DOHH2 (cell line): ENCODE measurements at regions not wholly inside any gene's neighbourhood (a gene's known extent, or its start where the extent isn't known, plus 50 kb on each side); places are given as distances from the start of the nearest gene placed in this dataset.

Source experiments
- H3F3A ChIP-seq: fragments of 200-600 bp; sonication (generic), shearing (Covaris generic); 2 replicates; pipeline ENCODE4 v1.6.0; 2016; ENCODE audit warnings: antibody characterized with exemption, mild to moderate bottlenecking; ENCODE audit not compliant: control insufficient read depth, insufficient read depth
- H3K27ac ChIP-seq: fragments of 200-600 bp; sonication (generic); 2 replicates; pipeline ENCODE4 v1.5.1; 2014; ENCODE audit warnings: low read depth, mild to moderate bottlenecking, low read length, moderate library complexity
- H3K27me3 ChIP-seq: fragments of 200-600 bp; sonication (generic); 2 replicates; pipeline ENCODE4 v1.6.1; 2014; ENCODE audit warnings: mild to moderate bottlenecking, low read length, mixed read lengths; ENCODE audit not compliant: control insufficient read depth
- H3K36me3 ChIP-seq: fragments of 200-600 bp; sonication (generic); 2 replicates; pipeline ENCODE4 v1.6.1; 2014; ENCODE audit warnings: mild to moderate bottlenecking, low read length, moderate library complexity, mixed read lengths; ENCODE audit not compliant: control insufficient read depth
- H3K4me1 ChIP-seq: fragments of 200-600 bp; sonication (generic); 2 replicates; pipeline ENCODE4 v1.6.1; 2014; ENCODE audit warnings: mild to moderate bottlenecking, low read length, mixed read lengths; ENCODE audit not compliant: control insufficient read depth
- H3K4me2 ChIP-seq: fragments of 200-600 bp; sonication (generic); 2 replicates; pipeline ENCODE4 v1.6.0; 2014; ENCODE audit warnings: mild to moderate bottlenecking, low read length, moderate library complexity
- H3K4me3 ChIP-seq: fragments of 200-600 bp; sonication (generic); 2 replicates; pipeline ENCODE4 v1.5.1; 2014; ENCODE audit warnings: mild to moderate bottlenecking, low read length, mixed read lengths
- H3K79me2 ChIP-seq: fragments of 200-600 bp; sonication (generic); 2 replicates; pipeline ENCODE4 v1.6.1; 2014; ENCODE audit warnings: mild to moderate bottlenecking, low read length, mixed read lengths; ENCODE audit not compliant: control insufficient read depth
- H3K9me2 ChIP-seq: fragments of 200-600 bp; sonication (generic); replicated peaks from 2 replicates; pipeline ENCODE4 v1.6.1; 2014; ENCODE audit warnings: mild to moderate bottlenecking, low read length, mixed read lengths; ENCODE audit not compliant: control insufficient read depth
- H3K9me3 ChIP-seq: fragments of 200-600 bp; sonication (generic); 2 replicates; pipeline ENCODE4 v1.6.1; 2014; ENCODE audit warnings: antibody characterized with exemption, low read length, mixed read lengths; ENCODE audit not compliant: control insufficient read depth, insufficient read depth
- H4K20me1 ChIP-seq: fragments of 200-600 bp; sonication (generic); 2 replicates; pipeline ENCODE4 v1.6.0; 2014; ENCODE audit warnings: low read depth, mild to moderate bottlenecking, antibody characterized with exemption, low read length, moderate library complexity; ENCODE audit not compliant: control insufficient read depth, insufficient read depth
- CTCF ChIP-seq: fragments of 200-600 bp; sonication (generic); IDR thresholded peaks from one replicate; pipeline ENCODE4 v1.5.1; 2014; ENCODE audit warnings: antibody characterized with exemption, mild to moderate bottlenecking, low read depth, low read length; ENCODE audit not compliant: poor library complexity, severe bottlenecking
- EZH2phosphoT487 ChIP-seq: fragments of 200-600 bp; sonication (generic); IDR thresholded peaks from 2 replicates; pipeline ENCODE4 v1.6.1; 2017; ENCODE audit warnings: borderline replicate concordance, mild to moderate bottlenecking, antibody characterized with exemption, low read length, moderate library complexity, mixed read lengths

GRCh38 chr13:47853236-47853635, 147.8 kb downstream of the SUCLA2 start:
- TF ChIP-seq EZH2phosphoT487 (no peak), CTCF (no peak)
- no peaks in the 10 kb centered on the region for H3K4me1 ChIP-seq
- H3K9me2 ChIP-seq, result no peaks in the 10 kb centered on the region
- no peaks in the 10 kb centered on the region for H4K20me1 ChIP-seq
- H3K27ac ChIP-seq, result no peak overlapping the region
- H3F3A ChIP-seq, result no peaks in the 10 kb centered on the region
- no peaks in the 10 kb centered on the region for H3K27me3 ChIP-seq
- no peaks in the 10 kb centered on the region for H3K79me2 ChIP-seq
- no peaks in the 10 kb centered on the region for H3K9me3 ChIP-seq
- no peak overlapping the region for H3K4me2 ChIP-seq
- no peak overlapping the region for H3K4me3 ChIP-seq
- no peaks in the 10 kb centered on the region for H3K36me3 ChIP-seq

- H3K27me3 ChIP-seq, result no peaks in the 10 kb centered on the region
- H4K20me1 ChIP-seq, result no peaks in the 10 kb centered on the region
- no peak overlapping the region for H3K27ac ChIP-seq
- no peaks in the 10 kb centered on the region for H3K9me3 ChIP-seq
- no peak overlapping the region for H3K4me3 ChIP-seq
- no peaks in the 10 kb centered on the region for H3K36me3 ChIP-seq
- H3K79me2 ChIP-seq, result no peaks in the 10 kb centered on the region
- no peaks in the 10 kb centered on the region for H3K4me1 ChIP-seq
- H3K9me2 ChIP-seq, result no peaks in the 10 kb centered on the region
- H3F3A ChIP-seq, result no peaks in the 10 kb centered on the region
- TF ChIP-seq EZH2phosphoT487 (no peak), CTCF (no peak)
- H3K4me2 ChIP-seq, result no peak overlapping the region
These were observed 154.2 kb downstream of the SUCLA2 start for GRCh38 chr13:47846886-47847285.

GRCh38 chr13:47845981-47846380, 155.1 kb downstream of the SUCLA2 start:
- H3K9me2 ChIP-seq, result no peaks in the 10 kb centered on the region
- H3K27me3 ChIP-seq, result no peaks in the 10 kb centered on the region
- H3K4me3 ChIP-seq, result no peak overlapping the region
- no peaks in the 10 kb centered on the region for H3K36me3 ChIP-seq
- H3K79me2 ChIP-seq, result no peaks in the 10 kb centered on the region
- H3K9me3 ChIP-seq, result no peaks in the 10 kb centered on the region
- no peaks in the 10 kb centered on the region for H3K4me1 ChIP-seq
- TF ChIP-seq CTCF, result no peak
- TF ChIP-seq EZH2phosphoT487, result no peak
- no peaks in the 10 kb centered on the region for H3F3A ChIP-seq
- no peak overlapping the region for H3K4me2 ChIP-seq
- H4K20me1 ChIP-seq, result no peaks in the 10 kb centered on the region
- no peak overlapping the region for H3K27ac ChIP-seq

GRCh38 chr13:47843005-47843404, 158.1 kb downstream of the SUCLA2 start:
- Histone ChIP-seq H3F3A (no peaks in the 10 kb centered on the region), H3K9me2 (no peaks in the 10 kb centered on the region), H3K9me3 (no peaks in the 10 kb centered on the region), H3K4me2 (no peak overlapping the region), H3K27ac (no peak overlapping the region), H3K79me2 (no peaks in the 10 kb centered on the region), H3K27me3 (no peaks in the 10 kb centered on the region), H3K4me3 (no peak overlapping the region), H3K36me3 (no peaks in the 10 kb centered on the region), H4K20me1 (no peaks in the 10 kb centered on the region), H3K4me1 (no peaks in the 10 kb centered on the region)
- no peak for TF ChIP-seq CTCF
- TF ChIP-seq EZH2phosphoT487, result no peak
